ENCODE measurements at regions not wholly inside any gene's neighbourhood (a gene's known extent, or its start where the extent isn't known, plus 50 kb on each side); places are given as distances from the start of the nearest gene placed in this dataset.

- DNase-seq (ENCODE audit: low read depth) = no peak
- no peak for TF ChIP-seq CTCF (IDR thresholded peaks at IDR 0.05; ENCODE audit: low read depth, low read length, missing control alignments)
- H3K4me3 ChIP-seq (ENCODE audit: low read depth, low read length) = no peak overlapping the region
These were observed 107.0 kb downstream of the PRDM9 start for GRCh38 chr5:23614422-23614821.

- TF ChIP-seq CTCF (IDR thresholded peaks at IDR 0.05; ENCODE audit: low read depth, low read length, missing control alignments) = no peak
- DNase-seq (ENCODE audit: low read depth) = no peak
- H3K4me3 ChIP-seq (ENCODE audit: low read depth, low read length) = no peak overlapping the region
These were observed 119.6 kb downstream of the PRDM9 start for GRCh38 chr5:23626961-23627360.

- DNase-seq (ENCODE audit: low read depth) = no peak
- H3K4me3 ChIP-seq (ENCODE audit: low read depth, low read length) = no peak overlapping the region
- TF ChIP-seq CTCF (IDR thresholded peaks at IDR 0.05; ENCODE audit: low read depth, low read length, missing control alignments) = no peak
These were observed 120.6 kb downstream of the PRDM9 start for GRCh38 chr5:23627976-23628375.

GRCh38 chr5:23629396-23629795 lies 122.0 kb downstream of the PRDM9 start:
- TF ChIP-seq CTCF (IDR thresholded peaks at IDR 0.05; ENCODE audit: low read depth, low read length, missing control alignments) = no peak

GRCh38 chr5:23631302-23632045 lies 124.1 kb downstream of the PRDM9 start:
- no peak for TF ChIP-seq CTCF (IDR thresholded peaks at IDR 0.05; ENCODE audit: low read depth, low read length, missing control alignments)
- no peak for DNase-seq (ENCODE audit: low read depth)
- H3K4me3 ChIP-seq (ENCODE audit: low read depth, low read length) = no peak overlapping the region

More at GRCh38 chr5:23629396-23629795, 122.0 kb downstream of the PRDM9 start:
- no peak overlapping the region for H3K4me3 ChIP-seq (ENCODE audit: low read depth, low read length)
- no peak for DNase-seq (ENCODE audit: low read depth)

- H3K4me3 ChIP-seq (ENCODE audit: low read depth, low read length) = no peak overlapping the region
- TF ChIP-seq CTCF (IDR thresholded peaks at IDR 0.05; ENCODE audit: low read depth, low read length, missing control alignments) = no peak
- no peak for DNase-seq (ENCODE audit: low read depth)
These were observed 128.5 kb downstream of the PRDM9 start for GRCh38 chr5:23635938-23636337.

GRCh38 chr5:23639326-23639725 lies 131.9 kb downstream of the PRDM9 start:
- TF ChIP-seq CTCF (IDR thresholded peaks at IDR 0.05; ENCODE audit: low read depth, low read length, missing control alignments) = no peak

More at GRCh38 chr5:23639326-23639725, 131.9 kb downstream of the PRDM9 start:
- no peak for DNase-seq (ENCODE audit: low read depth)
- no peak overlapping the region for H3K4me3 ChIP-seq (ENCODE audit: low read depth, low read length)

All from GM12864 (cell line).